IMR-90 (cell line): ENCODE measurements at regions not wholly inside any gene's neighbourhood (a gene's known extent, or its start where the extent isn't known, plus 50 kb on each side); places are given as distances from the start of the nearest gene placed in this dataset.

ENCODE experiments used
- ATAC-seq: fragments of 200-7000 bp; cut with Tn5 transposase; 2 replicates; pipeline ENCODE4 v1.9.1; 2020; ENCODE audit warnings: low read depth, mild to moderate bottlenecking, moderate library complexity
- BruUV-seq: library from RNA; stranded (reverse); fragments of 400-500 nt; replicated peaks from 2 replicates; lab custom pipeline; 2021; lab: Mats Ljungman, UMichigan
- CTCF ChIA-PET: fragments of 300-600 bp; formaldehyde crosslinking; extraction: SDS; loops from one replicate; lab custom pipeline; 2021; ENCODE audit warnings: antibody characterized with exemption; lab: Yijun Ruan, JAX
- POLR2A ChIA-PET: fragments of 300-600 bp; sonication (Branson Sonifier 250); formaldehyde crosslinking; loops from one replicate; lab custom pipeline; 2022; ENCODE audit warnings: antibody characterized with exemption; ENCODE audit not compliant: unreplicated experiment; lab: Charles Lee
- DNase-seq: peaks from one replicate; pipeline ENCODE4 v3.0.0; 2013
- H2AFZ ChIP-seq: replicated peaks from 2 replicates; pipeline ENCODE3; 2013; ENCODE audit warnings: low read length, mild to moderate bottlenecking; ENCODE audit not compliant: poor library complexity
- H2AK5ac ChIP-seq: 2 replicates; pipeline ENCODE4 v1.6.1; 2013; ENCODE audit warnings: low read depth, low read length, inconsistent platforms
- H2AK9ac ChIP-seq: replicated peaks from 2 replicates; pipeline ENCODE3; 2013; ENCODE audit warnings: mild to moderate bottlenecking, low read depth, low read length, moderate library complexity; ENCODE audit not compliant: poor library complexity
- H2BK120ac ChIP-seq: 2 replicates; pipeline ENCODE4 v1.6.1; 2013; ENCODE audit warnings: low read depth, low read length, inconsistent platforms
- H2BK15ac ChIP-seq: 3 replicates; pipeline ENCODE4 v1.6.1; 2013; ENCODE audit warnings: low read depth, low read length, inconsistent platforms
- H2BK20ac ChIP-seq: 2 replicates; pipeline ENCODE4 v1.6.1; 2013; ENCODE audit warnings: low read depth, mild to moderate bottlenecking, inconsistent platforms, low read length, moderate library complexity
- H2BK5ac ChIP-seq: 2 replicates; pipeline ENCODE4 v1.6.1; 2013; ENCODE audit warnings: mild to moderate bottlenecking, low read depth, low read length, inconsistent platforms; ENCODE audit not compliant: poor library complexity, severe bottlenecking
- H3K14ac ChIP-seq: replicated peaks from 2 replicates; pipeline ENCODE4 v1.6.1; 2013; ENCODE audit warnings: low read depth, low read length, inconsistent platforms
- H3K18ac ChIP-seq: 2 replicates; pipeline ENCODE4 v1.6.1; 2013; ENCODE audit warnings: low read depth, low read length, control low read depth
- H3K23ac ChIP-seq: 2 replicates; pipeline ENCODE4 v1.6.1; 2013; ENCODE audit warnings: low read depth, low read length, inconsistent platforms
- H3K27ac ChIP-seq: 2 replicates; pipeline ENCODE4 v1.5.1; 2013; ENCODE audit warnings: mild to moderate bottlenecking, control low read depth, low read length; ENCODE audit not compliant: insufficient read depth
- H3K27me3 ChIP-seq: 2 replicates; pipeline ENCODE4 v1.6.1; 2013; ENCODE audit warnings: low read length; ENCODE audit not compliant: control insufficient read depth, insufficient read depth
- H3K36me3 ChIP-seq: 2 replicates; pipeline ENCODE4 v1.6.1; 2013; ENCODE audit warnings: low read length, mixed read lengths; ENCODE audit not compliant: control insufficient read depth, insufficient read depth
- H3K4ac ChIP-seq: 2 replicates; pipeline ENCODE4 v1.6.1; 2013; ENCODE audit warnings: low read depth, low read length, inconsistent platforms
- H3K4me1 ChIP-seq: 2 replicates; pipeline ENCODE4 v1.6.1; 2013; ENCODE audit warnings: low read length, mixed read lengths; ENCODE audit not compliant: control insufficient read depth, insufficient read depth
- H3K4me2 ChIP-seq: 2 replicates; pipeline ENCODE4 v1.6.1; 2013; ENCODE audit warnings: low read depth, mild to moderate bottlenecking, control low read depth, low read length, moderate library complexity
- H3K4me3 ChIP-seq: 2 replicates; pipeline ENCODE4 v1.5.1; 2013; ENCODE audit warnings: low read depth, mild to moderate bottlenecking, control low read depth, low read length, moderate library complexity; ENCODE audit not compliant: insufficient read depth
- H3K56ac ChIP-seq: 2 replicates; pipeline ENCODE4 v1.6.1; 2013; ENCODE audit warnings: low read length, inconsistent platforms; ENCODE audit not compliant: insufficient read depth; ENCODE audit errors: extremely low read depth
- H3K79me1 ChIP-seq, 2 experiments: 2 replicates each; pipeline ENCODE4 v1.6.1; 2013; ENCODE audit warnings: low read length in 2 of 2, inconsistent platforms in 1 of 2, low read depth in 1 of 2
- H3K9ac ChIP-seq: 2 replicates; pipeline ENCODE4 v1.6.1; 2013; ENCODE audit warnings: low read depth, low read length, control low read depth
- H3K9me1 ChIP-seq: 2 replicates; pipeline ENCODE4 v1.6.1; 2013; ENCODE audit warnings: low read length, inconsistent platforms; ENCODE audit not compliant: insufficient read depth
- H3K9me3 ChIP-seq: 2 replicates; pipeline ENCODE4 v1.6.1; 2013; ENCODE audit warnings: low read length; ENCODE audit not compliant: control insufficient read depth, insufficient read depth
- H4K20me1 ChIP-seq: 2 replicates; pipeline ENCODE4 v1.6.1; 2013; ENCODE audit warnings: low read length, inconsistent platforms; ENCODE audit not compliant: insufficient read depth
- H4K5ac ChIP-seq: 2 replicates; pipeline ENCODE4 v1.6.1; 2013; ENCODE audit warnings: mild to moderate bottlenecking, low read depth, low read length, control low read depth
- H4K8ac ChIP-seq, 2 experiments: 2 replicates each; pipeline ENCODE4 v1.6.1; 2013; ENCODE audit warnings: low read depth in 2 of 2, low read length in 2 of 2, control low read depth in 1 of 2, inconsistent platforms in 1 of 2
- H4K91ac ChIP-seq: 2 replicates; pipeline ENCODE4 v1.6.1; 2013; ENCODE audit warnings: low read depth, low read length, inconsistent platforms; ENCODE audit not compliant: insufficient read depth
- BHLHE40 ChIP-seq: fragments of 150-350 bp; IDR thresholded peaks from 2 replicates; pipeline ENCODE4 v1.6.1; 2016; ENCODE audit warnings: mild to moderate bottlenecking, low read depth, low read length
- CEBPB ChIP-seq: IDR thresholded peaks from 2 replicates; pipeline ENCODE4 v1.6.1; 2012; ENCODE audit warnings: low read depth, low read length, improper control_type of control experiment
- MAFK ChIP-seq: IDR thresholded peaks from 2 replicates; pipeline ENCODE4 v1.6.1; 2012; ENCODE audit warnings: low read depth, low read length, improper control_type of control experiment
- NFE2L2 ChIP-seq: fragments of 150-350 bp; IDR thresholded peaks from 2 replicates; pipeline ENCODE4 v1.6.1; 2016; ENCODE audit warnings: low read depth, mild to moderate bottlenecking, low read length
- SMC3 ChIP-seq: fragments of 150-350 bp; IDR thresholded peaks from 2 replicates; pipeline ENCODE4 v1.6.1; 2016; ENCODE audit warnings: low read depth, mild to moderate bottlenecking, antibody characterized with exemption, low read length, moderate library complexity
- WGBS, 2 experiments: methylation state at CpG; one replicate each; pipeline versions ENCODE4 v1.1.5 to v1.1.7; 2013; ENCODE audit warnings: missing lambda C conversion rate in 2 of 2; ENCODE audit not compliant: insufficient read length in 1 of 2; ENCODE audit errors: extremely low coverage in 2 of 2; 5-methylcytosine and 5-hydroxymethylcytosine counted together
- dilution Hi-C: fragments of 300-500 bp; cut with HindIII; formaldehyde crosslinking; loops from one replicate; pipeline ENCODE4 v1.14.3; 2018; ENCODE audit warnings: low sequenced_read_pairs; ENCODE audit not compliant: unreplicated experiment
- in situ Hi-C: fragments of 300-500 bp; cut with MboI; formaldehyde crosslinking; loops from 3 replicates; pipeline ENCODE4 v1.14.3; 2019; ENCODE audit warnings: low sequenced_read_pairs, inconsistent platforms, mixed read lengths
- intact Hi-C: fragments of 100-400 bp; cut with micrococcal nuclease; formaldehyde crosslinking; loops from 2 replicates; pipeline ENCODE4 v1.10.0; 2022
- TF ChIP-seq, protein P1 (sequence below): fragments of 150-350 bp; IDR thresholded peaks from 2 replicates; pipeline ENCODE4 v1.6.1; 2016; ENCODE audit warnings: low read depth, mild to moderate bottlenecking, low read length, moderate library complexity, borderline replicate concordance

DNA sequence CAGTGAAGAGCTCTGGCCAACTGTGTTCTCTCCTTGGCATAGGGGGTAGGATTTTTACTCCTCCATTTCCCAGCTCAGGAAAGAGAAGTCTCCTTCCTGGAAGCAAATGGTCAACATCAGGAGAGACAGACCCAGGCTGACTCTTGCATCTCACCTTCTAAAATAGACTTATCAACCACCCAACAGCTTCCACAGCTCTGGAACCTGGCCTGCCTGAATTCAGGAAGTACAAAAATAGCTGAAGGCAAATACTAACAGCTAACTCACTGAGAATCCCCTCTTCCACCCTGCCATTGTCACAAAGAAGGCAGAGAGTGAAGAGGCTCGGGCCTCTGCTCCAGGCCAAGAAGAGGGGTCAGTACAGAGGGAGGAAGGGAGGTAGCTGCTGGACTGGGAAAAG, 213.6 kb downstream of the NXPE2 start:
- Histone ChIP-seq H3K4me1 (no peaks in the 10 kb centered on the region), H2AK9ac (no peak overlapping the region), H4K91ac (no peak overlapping the region), H3K27ac (no peak overlapping the region), H3K56ac (no peak overlapping the region), H3K9ac (no peak overlapping the region), H3K4me2 (no peak overlapping the region), H3K4me3 (no peak overlapping the region), H2AFZ (no peak overlapping the region), H3K14ac (no peak overlapping the region), H2AK5ac (no peak overlapping the region), H3K36me3 (no peaks in the 10 kb centered on the region), H2BK20ac (no peak overlapping the region), H3K23ac (no peak overlapping the region), H3K18ac (no peak overlapping the region), H2BK5ac (no peak overlapping the region), H4K5ac (no peak overlapping the region), H3K9me1 (no peaks in the 10 kb centered on the region), H4K20me1 (no peaks in the 10 kb centered on the region), H3K27me3 (no peaks in the 10 kb centered on the region), H3K79me1 (no peaks in the 10 kb centered on the region), H3K4ac (no peak overlapping the region), H2BK15ac (no peak overlapping the region), H2BK120ac (no peak overlapping the region), H3K9me3 (peaks cover 7% of the 10 kb centered on the region; the same call in 1 of the 2 replicates), H4K8ac (no peak overlapping the region)
- intact Hi-C loops (no loop called here), dilution Hi-C loops (no loop called here), in situ Hi-C loops (no loop called here)
- DNase-seq (no peak), ATAC-seq (no peak)
- TF ChIP-seq, protein P1, sequence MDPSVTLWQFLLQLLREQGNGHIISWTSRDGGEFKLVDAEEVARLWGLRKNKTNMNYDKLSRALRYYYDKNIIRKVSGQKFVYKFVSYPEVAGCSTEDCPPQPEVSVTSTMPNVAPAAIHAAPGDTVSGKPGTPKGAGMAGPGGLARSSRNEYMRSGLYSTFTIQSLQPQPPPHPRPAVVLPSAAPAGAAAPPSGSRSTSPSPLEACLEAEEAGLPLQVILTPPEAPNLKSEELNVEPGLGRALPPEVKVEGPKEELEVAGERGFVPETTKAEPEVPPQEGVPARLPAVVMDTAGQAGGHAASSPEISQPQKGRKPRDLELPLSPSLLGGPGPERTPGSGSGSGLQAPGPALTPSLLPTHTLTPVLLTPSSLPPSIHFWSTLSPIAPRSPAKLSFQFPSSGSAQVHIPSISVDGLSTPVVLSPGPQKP = no peak
- TF ChIP-seq SMC3 = no peak
- no peak for TF ChIP-seq BHLHE40
- TF ChIP-seq NFE2L2 = no peak
- no peak for TF ChIP-seq MAFK
- no peak for TF ChIP-seq CEBPB
- CTCF ChIA-PET = no interaction called here
- no CpG with 5 or more reads among the region's 1 CpG for WGBS, 2 experiments
- BruUV-seq = no TSS peak
- POLR2A ChIA-PET = no interaction called here
